Right atrium auricular region (tissue), 2 donors: ENCODE measurements at regions not wholly inside any gene's neighbourhood (a gene's known extent, or its start where the extent isn't known, plus 50 kb on each side); places are given as distances from the start of the nearest gene placed in this dataset.

ENCODE experiments used
- DNase-seq: peaks from one replicate; pipeline ENCODE4 v3.0.0-alpha.2; 2019; ENCODE audit warnings: low spot score
- H3K27ac ChIP-seq, 2 donors: fragments of 200-600 bp; sonication (generic); 1 replicate in 1 of 2; 2 replicates in 1 of 2; pipeline ENCODE4 v1.5.1; 2016 to 2019
- H3K27me3 ChIP-seq, 2 donors: fragments of 200-600 bp; sonication (generic); one replicate each; pipeline versions ENCODE4 v1.5.1 to v1.6.0; 2017 to 2019
- H3K36me3 ChIP-seq: fragments of 200-600 bp; sonication (generic); one replicate; pipeline ENCODE4 v1.5.1; 2016
- H3K4me1 ChIP-seq, 2 donors: fragments of 200-600 bp; sonication (generic); one replicate each; pipeline versions ENCODE4 v1.5.1 to v1.6.0; 2017 to 2019
- H3K4me3 ChIP-seq, 2 donors: fragments of 200-600 bp; sonication (generic); 1 replicate in 1 of 2; 2 replicates in 1 of 2; pipeline ENCODE4 v1.5.1; 2017 to 2019; ENCODE audit warnings: mild to moderate bottlenecking in 1 of 2, moderate library complexity in 1 of 2
- H3K9me3 ChIP-seq, 2 donors: fragments of 200-600 bp; sonication (generic); one replicate each; pipeline ENCODE4 v1.5.1; 2019
- TF ChIP-seq, protein P1 (sequence below), 2 donors: fragments of 200-600 bp; sonication (generic); IDR thresholded peaks; one replicate each; pipeline ENCODE4 v1.5.1; 2019; ENCODE audit warnings: antibody characterized with exemption in 2 of 2

DNA sequence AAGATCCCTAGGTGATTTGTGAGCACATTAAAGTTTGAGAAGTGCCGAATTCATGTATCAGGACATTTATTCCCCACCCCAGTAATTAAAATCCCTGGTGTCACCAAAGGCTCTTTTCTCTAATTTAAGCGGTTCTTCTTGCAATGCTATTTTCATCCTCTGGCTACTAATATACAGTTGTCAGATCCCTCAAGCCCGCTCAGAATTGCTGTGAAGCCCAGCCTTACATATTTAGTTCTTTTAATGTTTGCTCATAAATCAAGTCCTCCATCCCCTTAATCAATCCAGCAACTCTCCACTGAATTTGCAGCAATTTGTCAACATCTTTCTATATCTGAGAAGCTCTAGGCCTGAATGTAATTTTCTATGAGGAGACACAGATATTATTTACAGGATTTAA, 437.9 kb downstream of the PIK3C3 start:
- no peak for DNase-seq
- Histone ChIP-seq H3K4me3 (no peak overlapping the region), H3K4me1 (peaks cover 0 to 4% of the 10 kb centered on the region in 2 donors), H3K27me3 (no peaks in the 10 kb centered on the region), H3K9me3 (no peaks in the 10 kb centered on the region), H3K36me3 (no peaks in the 10 kb centered on the region), H3K27ac (no peak overlapping the region)
- TF ChIP-seq, protein P1, sequence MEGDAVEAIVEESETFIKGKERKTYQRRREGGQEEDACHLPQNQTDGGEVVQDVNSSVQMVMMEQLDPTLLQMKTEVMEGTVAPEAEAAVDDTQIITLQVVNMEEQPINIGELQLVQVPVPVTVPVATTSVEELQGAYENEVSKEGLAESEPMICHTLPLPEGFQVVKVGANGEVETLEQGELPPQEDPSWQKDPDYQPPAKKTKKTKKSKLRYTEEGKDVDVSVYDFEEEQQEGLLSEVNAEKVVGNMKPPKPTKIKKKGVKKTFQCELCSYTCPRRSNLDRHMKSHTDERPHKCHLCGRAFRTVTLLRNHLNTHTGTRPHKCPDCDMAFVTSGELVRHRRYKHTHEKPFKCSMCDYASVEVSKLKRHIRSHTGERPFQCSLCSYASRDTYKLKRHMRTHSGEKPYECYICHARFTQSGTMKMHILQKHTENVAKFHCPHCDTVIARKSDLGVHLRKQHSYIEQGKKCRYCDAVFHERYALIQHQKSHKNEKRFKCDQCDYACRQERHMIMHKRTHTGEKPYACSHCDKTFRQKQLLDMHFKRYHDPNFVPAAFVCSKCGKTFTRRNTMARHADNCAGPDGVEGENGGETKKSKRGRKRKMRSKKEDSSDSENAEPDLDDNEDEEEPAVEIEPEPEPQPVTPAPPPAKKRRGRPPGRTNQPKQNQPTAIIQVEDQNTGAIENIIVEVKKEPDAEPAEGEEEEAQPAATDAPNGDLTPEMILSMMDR (IDR thresholded peaks at IDR 0.05) = no peak

DNA sequence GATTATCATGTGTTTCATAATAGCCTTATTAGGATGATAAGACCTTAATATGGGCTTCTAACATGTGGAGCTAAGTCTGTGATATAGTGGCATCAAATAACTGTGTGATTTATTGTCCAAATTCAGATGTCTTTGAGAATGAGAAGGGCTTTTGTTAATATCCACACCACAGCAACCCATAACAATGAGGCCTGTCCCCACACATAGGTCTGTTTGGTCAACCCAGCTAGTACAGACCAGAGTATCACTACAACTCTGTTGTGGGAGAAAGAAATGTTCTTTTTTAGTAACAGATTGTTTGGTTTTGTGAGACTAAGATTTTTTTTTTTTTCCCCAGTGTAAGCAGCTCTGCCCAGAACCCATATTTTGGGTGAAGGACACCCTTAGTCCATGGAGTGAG, 439.2 kb downstream of the PIK3C3 start:
- H3K9me3 ChIP-seq = no peaks in the 10 kb centered on the region
- H3K27me3 ChIP-seq = no peaks in the 10 kb centered on the region
- H3K4me3 ChIP-seq = no peak overlapping the region
- H3K4me1 ChIP-seq = peaks cover 0 to 4% of the 10 kb centered on the region in 2 donors
- H3K36me3 ChIP-seq = no peaks in the 10 kb centered on the region
- no peak overlapping the region for H3K27ac ChIP-seq
- TF ChIP-seq, protein P1 (IDR thresholded peaks at IDR 0.05) = no peak
- DNase-seq = no peak

DNA sequence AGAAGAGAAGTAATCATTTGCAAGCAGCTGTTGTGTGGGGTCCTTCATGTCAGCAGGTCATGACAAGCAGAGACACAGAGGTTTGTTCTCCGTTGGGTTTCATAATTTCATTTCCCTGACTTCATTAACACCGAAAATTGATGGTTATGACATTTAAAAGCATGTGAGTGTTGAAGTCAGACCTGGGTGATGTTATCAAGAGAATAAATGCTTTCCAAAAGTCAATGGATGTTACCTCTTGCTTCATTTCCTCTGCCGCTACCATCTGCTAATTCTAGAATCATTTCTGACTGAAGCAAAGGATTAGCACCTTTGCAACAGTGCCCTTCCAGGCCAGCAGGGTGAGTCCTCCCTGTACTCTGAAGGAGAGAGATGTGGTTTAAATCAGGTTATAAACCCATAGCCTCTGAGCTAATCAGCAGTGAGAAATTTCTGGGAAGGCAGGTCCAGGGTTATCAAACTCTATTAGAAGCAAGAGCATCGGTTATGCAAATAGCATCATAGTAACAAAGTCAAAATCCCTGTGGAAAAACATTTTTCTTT, 446.2 kb downstream of the PIK3C3 start:
- H3K4me3 ChIP-seq = no peak overlapping the region
- TF ChIP-seq, protein P1 (IDR thresholded peaks at IDR 0.05) = no peak

GRCh38 chr18:42404151-42404550, 449.1 kb downstream of the PIK3C3 start:
- no peak for DNase-seq
- Histone ChIP-seq H3K4me1 (no peaks in the 10 kb centered on the region), H3K36me3 (no peaks in the 10 kb centered on the region), H3K4me3 (no peak overlapping the region), H3K9me3 (no peaks in the 10 kb centered on the region), H3K27me3 (no peaks in the 10 kb centered on the region), H3K27ac (no peak overlapping the region)
- TF ChIP-seq, protein P1 (IDR thresholded peaks at IDR 0.05) = no peak

More for the DNA sequence above, 446.2 kb downstream of the PIK3C3 start:
- Histone ChIP-seq H3K36me3 (no peaks in the 10 kb centered on the region), H3K9me3 (no peaks in the 10 kb centered on the region), H3K27ac (no peak overlapping the region), H3K4me1 (no peaks in the 10 kb centered on the region), H3K27me3 (no peaks in the 10 kb centered on the region)
- DNase-seq = no peak

- no peak overlapping the region for H3K27ac ChIP-seq
These were observed 454.0 kb downstream of the PIK3C3 start for GRCh38 chr18:42409005-42409404.

More at GRCh38 chr18:42409005-42409404, 454.0 kb downstream of the PIK3C3 start:
- no peaks in the 10 kb centered on the region for H3K36me3 ChIP-seq
- no peaks in the 10 kb centered on the region for H3K27me3 ChIP-seq
- TF ChIP-seq, protein P1 (IDR thresholded peaks at IDR 0.05) = no peak
- H3K9me3 ChIP-seq = no peaks in the 10 kb centered on the region
- H3K4me3 ChIP-seq = no peak overlapping the region
- DNase-seq = no peak
- H3K4me1 ChIP-seq = no peaks in the 10 kb centered on the region
